DND-41 (cell line): ENCODE measurements at regions not wholly inside any gene's neighbourhood (a gene's known extent, or its start where the extent isn't known, plus 50 kb on each side); places are given as distances from the start of the nearest gene placed in this dataset.

Experiments used
- CTCF ChIP-seq: IDR thresholded peaks from 2 replicates; pipeline ENCODE4 v1.5.1; 2012; ENCODE audit warnings: borderline replicate concordance, low read length, moderate library complexity, mild to moderate bottlenecking; ENCODE audit not compliant: poor library complexity, severe bottlenecking; ENCODE audit errors: extremely low read depth
- EZH2 ChIP-seq: IDR thresholded peaks from 3 replicates; pipeline ENCODE4 v1.6.1; 2012; ENCODE audit warnings: borderline replicate concordance, low read depth, mild to moderate bottlenecking, moderate library complexity, low read length, inconsistent platforms; ENCODE audit not compliant: severe bottlenecking

DNA sequence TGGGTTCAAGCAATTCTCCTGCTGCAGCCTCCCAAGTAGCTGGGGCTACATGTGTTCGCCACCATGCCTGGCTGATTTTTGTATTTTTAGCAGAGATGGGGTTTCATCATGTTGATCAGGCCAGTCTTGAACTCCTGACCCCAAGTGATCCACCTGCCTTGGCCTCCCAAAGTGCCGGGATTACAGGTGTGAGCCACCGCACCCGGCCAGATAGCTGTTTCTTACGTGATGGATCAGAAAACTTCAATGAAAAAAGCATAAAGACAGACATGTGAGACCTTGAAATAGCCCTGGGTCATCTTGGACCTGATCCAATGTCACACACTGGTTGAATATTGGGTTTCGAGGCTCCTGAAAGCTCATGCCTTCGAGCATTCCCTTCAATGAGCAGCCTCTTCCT lies 66.7 kb upstream of the RTN4 start:
- no peak for TF ChIP-seq CTCF
- no peak for TF ChIP-seq EZH2
